Umbilical cord (tissue), 1 donor: ENCODE measurements at regions not wholly inside any gene's neighbourhood (a gene's known extent, or its start where the extent isn't known, plus 50 kb on each side); places are given as distances from the start of the nearest gene placed in this dataset.

ENCODE experiments used
- DNase-seq: peaks from one replicate; pipeline ENCODE4 v3.0.0-alpha.2; 2015; ENCODE audit warnings: low spot score

GRCh38 chr4:54152846-54153600 lies 53.1 kb downstream of the GSX2 start:
- no peak for DNase-seq

- DNase-seq, result no peak
Observed at GRCh38 chr4:54155936-54156335, 56.0 kb downstream of the GSX2 start.

DNA sequence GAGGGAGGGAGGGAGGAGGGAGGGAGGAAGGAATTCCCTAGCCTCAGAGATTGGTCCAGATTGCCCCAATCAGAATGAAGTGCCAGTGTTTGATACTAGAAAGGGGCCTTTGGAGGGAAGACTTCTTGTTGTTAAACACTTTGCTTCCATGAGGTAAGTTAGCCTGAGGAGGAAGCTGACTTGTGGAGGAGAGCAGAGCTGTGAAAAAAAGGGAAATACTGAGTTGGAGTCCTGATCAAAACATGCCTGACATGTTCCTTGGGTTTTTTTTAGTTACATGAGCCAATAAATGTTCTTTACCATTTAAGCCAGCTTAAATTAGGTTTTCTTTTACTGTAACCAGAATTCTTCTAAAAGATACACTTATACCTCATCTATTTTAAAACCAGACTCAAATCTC lies 57.6 kb downstream of the GSX2 start:
- DNase-seq, result no peak

DNA sequence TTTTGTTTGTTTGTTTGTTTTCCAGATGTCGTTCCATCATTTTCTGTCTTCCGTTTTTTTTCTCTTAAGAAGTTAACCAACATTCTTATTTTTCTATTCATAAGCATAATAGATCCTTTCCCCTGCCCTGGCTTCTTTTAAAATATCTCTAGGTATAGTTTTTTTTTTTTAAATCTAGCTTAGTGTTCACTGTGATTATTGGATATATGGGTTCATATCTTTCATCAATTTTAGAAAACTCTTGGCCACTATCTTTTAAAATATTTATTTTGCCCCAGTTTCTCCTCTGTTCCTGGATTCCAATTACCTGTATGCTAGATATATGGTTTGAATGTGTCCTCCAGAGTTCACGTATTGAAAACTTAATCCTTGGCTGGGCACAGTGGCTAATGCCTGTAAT lies 59.6 kb downstream of the GSX2 start:
- DNase-seq, result no peak

DNA sequence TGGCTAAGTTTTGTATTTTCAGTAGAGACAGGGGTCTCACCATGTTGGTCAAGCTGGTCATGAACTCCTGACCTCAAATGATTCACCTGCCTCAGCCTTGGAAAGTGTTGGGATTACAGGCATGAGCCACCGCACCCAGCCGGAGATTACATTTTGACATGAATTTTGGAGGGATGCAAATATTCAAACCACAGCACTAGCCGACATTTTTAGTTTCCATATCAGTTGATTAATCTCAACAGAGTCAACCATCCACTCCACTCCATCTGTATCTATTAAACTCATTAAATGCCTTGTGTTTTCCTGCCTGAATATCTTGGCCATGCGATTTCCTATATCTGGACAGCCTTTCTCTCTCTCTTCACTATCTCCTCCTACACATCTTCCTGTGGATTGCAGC lies 64.1 kb upstream of the PDGFRA start:
- DNase-seq, result no peak

- DNase-seq, result peak; percentile 62
Observed at GRCh38 chr4:54165438-54165837, 63.7 kb upstream of the PDGFRA start.

GRCh38 chr4:54167508-54167907 lies 61.6 kb upstream of the PDGFRA start:
- DNase-seq, result no peak

DNA sequence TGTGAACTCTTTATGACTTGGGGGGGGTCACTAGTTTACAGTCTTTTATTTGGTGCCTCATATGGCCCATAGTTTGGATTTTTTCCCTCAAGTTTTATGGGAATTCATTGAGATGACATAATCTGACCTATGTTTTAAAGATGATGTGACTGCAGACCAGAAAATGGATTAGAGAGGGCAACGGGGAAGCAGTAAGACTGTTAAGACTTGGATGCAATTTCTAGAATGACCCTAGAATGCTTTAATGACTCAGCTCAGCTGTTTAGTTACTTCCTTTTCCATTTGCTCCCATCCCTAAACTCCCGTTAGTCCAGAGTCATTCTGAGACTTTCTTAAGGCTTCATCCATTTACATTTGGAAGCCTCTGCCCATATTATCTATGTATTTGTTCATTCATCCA lies 59.9 kb upstream of the PDGFRA start:
- peak; percentile 11 for DNase-seq

GRCh38 chr4:54172156-54172555 lies 56.9 kb upstream of the PDGFRA start:
- DNase-seq, result no peak

DNA sequence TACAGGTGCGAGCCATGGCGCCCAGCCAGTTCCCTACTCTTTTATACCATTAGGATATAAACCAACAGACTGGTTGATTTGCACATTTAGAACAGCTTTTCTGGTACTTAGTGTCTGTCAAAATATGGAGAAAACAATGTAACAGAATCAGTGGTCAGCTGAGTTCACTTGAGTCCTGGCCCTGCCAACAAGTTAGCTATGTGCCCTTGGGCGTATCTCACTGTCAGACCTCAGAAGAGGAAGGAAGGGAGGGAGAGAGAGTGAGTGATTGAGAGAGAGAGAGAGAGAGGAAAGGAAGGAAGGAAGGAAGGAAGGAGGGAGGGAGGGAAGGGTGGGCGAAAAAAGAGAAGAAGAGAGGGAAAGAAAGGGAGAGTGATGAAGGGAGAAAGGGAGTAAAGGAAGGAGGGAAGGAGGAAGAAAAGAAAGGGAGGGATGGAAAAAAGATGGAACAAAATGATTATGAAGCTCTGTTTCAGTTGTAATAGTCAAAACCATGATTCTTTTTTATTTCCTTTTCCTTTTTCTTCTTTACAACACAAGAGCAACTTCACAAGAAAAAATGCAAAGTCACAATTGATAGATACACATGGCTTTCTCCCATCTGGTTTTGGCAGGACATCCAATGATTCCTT lies 55.7 kb upstream of the PDGFRA start:
- no peak for DNase-seq

DNA sequence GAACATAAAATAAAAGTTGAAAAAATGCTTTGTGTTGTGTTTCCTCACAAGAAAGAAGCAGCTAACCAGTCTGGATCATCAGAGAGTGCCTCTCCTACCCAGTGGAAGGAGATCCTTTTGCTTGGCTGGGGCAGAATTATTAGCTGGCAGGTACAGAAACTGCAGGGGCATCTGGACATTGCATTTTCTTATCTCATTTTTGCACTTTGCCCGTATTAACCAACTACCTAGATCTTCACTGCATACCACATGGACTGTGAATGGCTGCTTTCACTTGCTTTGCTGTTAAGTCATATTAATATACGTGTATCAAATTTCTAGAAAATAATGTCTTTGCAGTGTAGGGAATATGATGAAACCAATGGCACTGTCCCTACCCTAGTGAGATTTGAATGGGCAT lies 52.9 kb upstream of the PDGFRA start:
- DNase-seq, result no peak
